ENCODE measurements at regions not wholly inside any gene's neighbourhood (a gene's known extent, or its start where the extent isn't known, plus 50 kb on each side); places are given as distances from the start of the nearest gene placed in this dataset.
A peak's percentile ranks its signal among the peaks of the same experiment; 100 is the strongest.

GRCh38 chr3:67765575-67765974 lies 111.2 kb upstream of the SUCLG2 start:
- no peak overlapping the region for H3K27ac ChIP-seq (ENCODE audit: low read depth in 1 of 2, low read length in 1 of 2)
- no peak for DNase-seq (ENCODE audit: low read depth in 6 of 9, low spot score in 9 of 9)
- peaks cover 0 to 8% of the 10 kb centered on the region in 2 donors for H3K9me3 ChIP-seq (ENCODE audit: control insufficient read depth in 2 of 2, insufficient read depth in 1 of 2, low read length in 1 of 2)
- 92% methylated on average over 2 of the region's 2 CpGs for WGBS
- H3K4me1 ChIP-seq (ENCODE audit: control insufficient read depth in 2 of 2, insufficient read depth in 2 of 2, low read length in 2 of 2), result no peaks in the 10 kb centered on the region
- H3K36me3 ChIP-seq (ENCODE audit: control insufficient read depth in 2 of 2, insufficient read depth in 2 of 2, low read length in 1 of 2), result no peaks in the 10 kb centered on the region
- no peaks in the 10 kb centered on the region for H3K27me3 ChIP-seq (ENCODE audit: control insufficient read depth in 2 of 2, insufficient read depth in 1 of 2, low read length in 1 of 2)
- H3K4me3 ChIP-seq (ENCODE audit: low read length in 2 of 2), result no peak overlapping the region

- Histone ChIP-seq H3K27me3 (ENCODE audit: control insufficient read depth in 2 of 2, insufficient read depth in 1 of 2, low read length in 1 of 2) (no peaks in the 10 kb centered on the region), H3K27ac (ENCODE audit: low read depth in 1 of 2, low read length in 1 of 2) (no peak overlapping the region), H3K9me3 (ENCODE audit: control insufficient read depth in 2 of 2, insufficient read depth in 1 of 2, low read length in 1 of 2) (no peaks in the 10 kb centered on the region), H3K4me1 (ENCODE audit: control insufficient read depth in 2 of 2, insufficient read depth in 2 of 2, low read length in 2 of 2) (no peaks in the 10 kb centered on the region), H3K36me3 (ENCODE audit: control insufficient read depth in 2 of 2, insufficient read depth in 2 of 2, low read length in 1 of 2) (no peaks in the 10 kb centered on the region), H3K4me3 (ENCODE audit: low read length in 2 of 2) (no peak overlapping the region)
- 81% methylated on average over 1 of the region's 1 CpG for WGBS
- no peak for DNase-seq (ENCODE audit: low read depth in 6 of 9, low spot score in 9 of 9)
Observed at GRCh38 chr3:67745296-67745695, 90.9 kb upstream of the SUCLG2 start.

- no peaks in the 10 kb centered on the region for H3K9me3 ChIP-seq (ENCODE audit: control insufficient read depth in 2 of 2, insufficient read depth in 1 of 2, low read length in 1 of 2)
- H3K27ac ChIP-seq (ENCODE audit: low read depth in 1 of 2, low read length in 1 of 2), result no peak overlapping the region
- H3K27me3 ChIP-seq (ENCODE audit: control insufficient read depth in 2 of 2, insufficient read depth in 1 of 2, low read length in 1 of 2), result no peaks in the 10 kb centered on the region
- no peak for DNase-seq (ENCODE audit: low read depth in 6 of 9, low spot score in 9 of 9)
- no peak overlapping the region for H3K4me3 ChIP-seq (ENCODE audit: low read length in 2 of 2)
- H3K36me3 ChIP-seq (ENCODE audit: control insufficient read depth in 2 of 2, insufficient read depth in 2 of 2, low read length in 1 of 2), result no peaks in the 10 kb centered on the region
- no peaks in the 10 kb centered on the region for H3K4me1 ChIP-seq (ENCODE audit: control insufficient read depth in 2 of 2, insufficient read depth in 2 of 2, low read length in 2 of 2)
Observed at GRCh38 chr3:67744699-67745098, 90.3 kb upstream of the SUCLG2 start.

GRCh38 chr3:67739851-67740250 lies 85.4 kb upstream of the SUCLG2 start:
- H3K27ac ChIP-seq (ENCODE audit: low read depth in 1 of 2, low read length in 1 of 2), result no peak overlapping the region
- no peak overlapping the region for H3K4me3 ChIP-seq (ENCODE audit: low read length in 2 of 2)
- no peaks in the 10 kb centered on the region for H3K9me3 ChIP-seq (ENCODE audit: control insufficient read depth in 2 of 2, insufficient read depth in 1 of 2, low read length in 1 of 2)
- H3K27me3 ChIP-seq (ENCODE audit: control insufficient read depth in 2 of 2, insufficient read depth in 1 of 2, low read length in 1 of 2), result no peaks in the 10 kb centered on the region
- H3K4me1 ChIP-seq (ENCODE audit: control insufficient read depth in 2 of 2, insufficient read depth in 2 of 2, low read length in 2 of 2), result no peaks in the 10 kb centered on the region
- H3K36me3 ChIP-seq (ENCODE audit: control insufficient read depth in 2 of 2, insufficient read depth in 2 of 2, low read length in 1 of 2), result no peaks in the 10 kb centered on the region
- no peak for DNase-seq (ENCODE audit: low read depth in 6 of 9, low spot score in 9 of 9)

GRCh38 chr3:67737906-67738865 lies 83.8 kb upstream of the SUCLG2 start:
- Histone ChIP-seq H3K9me3 (ENCODE audit: control insufficient read depth in 2 of 2, insufficient read depth in 1 of 2, low read length in 1 of 2) (no peaks in the 10 kb centered on the region), H3K27ac (ENCODE audit: low read depth in 1 of 2, low read length in 1 of 2) (no peak overlapping the region), H3K4me1 (ENCODE audit: control insufficient read depth in 2 of 2, insufficient read depth in 2 of 2, low read length in 2 of 2) (no peaks in the 10 kb centered on the region), H3K36me3 (ENCODE audit: control insufficient read depth in 2 of 2, insufficient read depth in 2 of 2, low read length in 1 of 2) (no peaks in the 10 kb centered on the region), H3K27me3 (ENCODE audit: control insufficient read depth in 2 of 2, insufficient read depth in 1 of 2, low read length in 1 of 2) (no peaks in the 10 kb centered on the region), H3K4me3 (ENCODE audit: low read length in 2 of 2) (no peak overlapping the region)
- 93% methylated on average over 9 of the region's 9 CpGs for WGBS
- DNase-seq (ENCODE audit: low read depth in 6 of 9, low spot score in 9 of 9), result peak in 3 of 9 donors; percentile 1 to 47 (median 4)

GRCh38 chr3:67737140-67737539 lies 82.7 kb upstream of the SUCLG2 start:
- Histone ChIP-seq H3K27me3 (ENCODE audit: control insufficient read depth in 2 of 2, insufficient read depth in 1 of 2, low read length in 1 of 2) (no peaks in the 10 kb centered on the region), H3K9me3 (ENCODE audit: control insufficient read depth in 2 of 2, insufficient read depth in 1 of 2, low read length in 1 of 2) (no peaks in the 10 kb centered on the region), H3K4me3 (ENCODE audit: low read length in 2 of 2) (no peak overlapping the region), H3K36me3 (ENCODE audit: control insufficient read depth in 2 of 2, insufficient read depth in 2 of 2, low read length in 1 of 2) (no peaks in the 10 kb centered on the region), H3K27ac (ENCODE audit: low read depth in 1 of 2, low read length in 1 of 2) (no peak overlapping the region), H3K4me1 (ENCODE audit: control insufficient read depth in 2 of 2, insufficient read depth in 2 of 2, low read length in 2 of 2) (no peaks in the 10 kb centered on the region)
- DNase-seq (ENCODE audit: low read depth in 6 of 9, low spot score in 9 of 9), result no peak
- 86% methylated on average over 1 of the region's 1 CpG for WGBS

- 83% methylated on average over 3 of the region's 3 CpGs for WGBS
- Histone ChIP-seq H3K36me3 (ENCODE audit: control insufficient read depth in 2 of 2, insufficient read depth in 2 of 2, low read length in 1 of 2) (no peaks in the 10 kb centered on the region), H3K4me3 (ENCODE audit: low read length in 2 of 2) (no peak overlapping the region), H3K9me3 (ENCODE audit: control insufficient read depth in 2 of 2, insufficient read depth in 1 of 2, low read length in 1 of 2) (no peaks in the 10 kb centered on the region), H3K27ac (ENCODE audit: low read depth in 1 of 2, low read length in 1 of 2) (no peak overlapping the region), H3K27me3 (ENCODE audit: control insufficient read depth in 2 of 2, insufficient read depth in 1 of 2, low read length in 1 of 2) (no peaks in the 10 kb centered on the region), H3K4me1 (ENCODE audit: control insufficient read depth in 2 of 2, insufficient read depth in 2 of 2, low read length in 2 of 2) (no peaks in the 10 kb centered on the region)
- DNase-seq (ENCODE audit: low read depth in 6 of 9, low spot score in 9 of 9), result no peak
Observed at GRCh38 chr3:67733269-67733950, 79.0 kb upstream of the SUCLG2 start.

GRCh38 chr3:67724434-67724833 lies 70.0 kb upstream of the SUCLG2 start:
- Histone ChIP-seq H3K4me3 (ENCODE audit: low read length in 2 of 2) (no peak overlapping the region), H3K9me3 (ENCODE audit: control insufficient read depth in 2 of 2, insufficient read depth in 1 of 2, low read length in 1 of 2) (no peaks in the 10 kb centered on the region), H3K27ac (ENCODE audit: low read depth in 1 of 2, low read length in 1 of 2) (no peak overlapping the region), H3K4me1 (ENCODE audit: control insufficient read depth in 2 of 2, insufficient read depth in 2 of 2, low read length in 2 of 2) (no peaks in the 10 kb centered on the region), H3K36me3 (ENCODE audit: control insufficient read depth in 2 of 2, insufficient read depth in 2 of 2, low read length in 1 of 2) (no peaks in the 10 kb centered on the region), H3K27me3 (ENCODE audit: control insufficient read depth in 2 of 2, insufficient read depth in 1 of 2, low read length in 1 of 2) (no peaks in the 10 kb centered on the region)
- no peak for DNase-seq (ENCODE audit: low read depth in 6 of 9, low spot score in 9 of 9)
- WGBS, result 80% methylated on average over 2 of the region's 2 CpGs

GRCh38 chr3:67723863-67724262 lies 69.5 kb upstream of the SUCLG2 start:
- Histone ChIP-seq H3K4me1 (ENCODE audit: control insufficient read depth in 2 of 2, insufficient read depth in 2 of 2, low read length in 2 of 2) (no peaks in the 10 kb centered on the region), H3K9me3 (ENCODE audit: control insufficient read depth in 2 of 2, insufficient read depth in 1 of 2, low read length in 1 of 2) (no peaks in the 10 kb centered on the region), H3K27me3 (ENCODE audit: control insufficient read depth in 2 of 2, insufficient read depth in 1 of 2, low read length in 1 of 2) (no peaks in the 10 kb centered on the region), H3K27ac (ENCODE audit: low read depth in 1 of 2, low read length in 1 of 2) (no peak overlapping the region), H3K36me3 (ENCODE audit: control insufficient read depth in 2 of 2, insufficient read depth in 2 of 2, low read length in 1 of 2) (no peaks in the 10 kb centered on the region), H3K4me3 (ENCODE audit: low read length in 2 of 2) (no peak overlapping the region)
- 91% methylated on average over 1 of the region's 1 CpG for WGBS
- no peak for DNase-seq (ENCODE audit: low read depth in 6 of 9, low spot score in 9 of 9)
